ENCODE measurements at regions not wholly inside any gene's neighbourhood (a gene's known extent, or its start where the extent isn't known, plus 50 kb on each side); places are given as distances from the start of the nearest gene placed in this dataset.
"Not testable (repeated sequence)": the region's sequence is repeated elsewhere in the genome, so short reads cannot be mapped to it uniquely, and the experiment has no call there.

- no peak for DNase-seq (ENCODE audit: low spot score)
Measured at GRCh38 chr14:35174342-35174741, 52.0 kb downstream of the PRORP start.

- DNase-seq (ENCODE audit: low spot score), result no peak
Measured at GRCh38 chr14:35180179-35180578, 57.8 kb downstream of the PRORP start.

- not testable (repeated sequence) for DNase-seq (ENCODE audit: low spot score)
Measured at GRCh38 chr14:35184891-35185290, 62.5 kb downstream of the PRORP start.

GRCh38 chr14:35189422-35189821, 67.1 kb downstream of the PRORP start:
- DNase-seq (ENCODE audit: low spot score), result no peak

- no peak for DNase-seq (ENCODE audit: low spot score)
Measured at GRCh38 chr14:35193161-35193560, 70.8 kb downstream of the PRORP start.

- not testable (repeated sequence) for DNase-seq (ENCODE audit: low spot score)
Measured at GRCh38 chr14:35194183-35194582, 71.8 kb downstream of the PRORP start.

- no peak for DNase-seq (ENCODE audit: low spot score)
Measured at GRCh38 chr14:35196571-35196970, 74.2 kb downstream of the PRORP start.

- no peak for DNase-seq (ENCODE audit: low spot score)
Measured at GRCh38 chr14:35197015-35197414, 74.7 kb downstream of the PRORP start.

GRCh38 chr14:35201066-35201465, 78.7 kb downstream of the PRORP start:
- DNase-seq (ENCODE audit: low spot score), result no peak

- no peak for DNase-seq (ENCODE audit: low spot score)
Measured at GRCh38 chr14:35202195-35202594, 79.8 kb downstream of the PRORP start.

GRCh38 chr14:35205737-35206136, 83.4 kb downstream of the PRORP start:
- no peak for DNase-seq (ENCODE audit: low spot score)

- no peak for DNase-seq (ENCODE audit: low spot score)
Measured at GRCh38 chr14:35211067-35211466, 81.1 kb upstream of the PSMA6 start.

GRCh38 chr14:35212471-35213142, 79.6 kb upstream of the PSMA6 start:
- peak; percentile 32 for DNase-seq (ENCODE audit: low spot score)

- no peak for DNase-seq (ENCODE audit: low spot score)
Measured at GRCh38 chr14:35213143-35213788, 78.9 kb upstream of the PSMA6 start.

GRCh38 chr14:35213869-35214387, 78.3 kb upstream of the PSMA6 start:
- no peak for DNase-seq (ENCODE audit: low spot score)

- not testable (repeated sequence) for DNase-seq (ENCODE audit: low spot score)
Measured at GRCh38 chr14:35214402-35214801, 77.8 kb upstream of the PSMA6 start.

- peak; percentile 58 for DNase-seq (ENCODE audit: low spot score)
Measured at GRCh38 chr14:35215110-35215813, 76.9 kb upstream of the PSMA6 start.

GRCh38 chr14:35218176-35218575, 74.0 kb upstream of the PSMA6 start:
- DNase-seq (ENCODE audit: low spot score), result not testable (repeated sequence)

GRCh38 chr14:35218963-35219362, 73.2 kb upstream of the PSMA6 start:
- DNase-seq (ENCODE audit: low spot score), result no peak

GRCh38 chr14:35220027-35220676, 72.0 kb upstream of the PSMA6 start:
- no peak for DNase-seq (ENCODE audit: low spot score)

GRCh38 chr14:35220920-35221319, 71.3 kb upstream of the PSMA6 start:
- no peak for DNase-seq (ENCODE audit: low spot score)

- DNase-seq (ENCODE audit: low spot score), result no peak
Measured at GRCh38 chr14:35221462-35221861, 70.7 kb upstream of the PSMA6 start.

All from umbilical cord (tissue), 1 donor.